NCI-H526 (cell line): ENCODE measurements at regions not wholly inside any gene's neighbourhood (a gene's known extent, or its start where the extent isn't known, plus 50 kb on each side); places are given as distances from the start of the nearest gene placed in this dataset.

Experiments used
- DNase-seq, 2 experiments: peaks; one replicate each; lab custom pipeline; 2025; lab: John Stamatoyannopoulos, UW

- DNase-seq = no peak
Measured at GRCh38 chr2:223226264-223226663, 174.3 kb downstream of the KCNE4 start.

GRCh38 chr2:223227338-223227737 is 175.3 kb downstream of the KCNE4 start:
- DNase-seq = no peak

GRCh38 chr2:223228871-223229270 is 176.9 kb downstream of the KCNE4 start:
- no peak for DNase-seq

- DNase-seq = no peak
Measured at GRCh38 chr2:223230352-223230751, 178.4 kb downstream of the KCNE4 start.

- DNase-seq = no peak
Measured at GRCh38 chr2:223232285-223232684, 180.3 kb downstream of the KCNE4 start.

GRCh38 chr2:223232896-223233295 is 180.9 kb downstream of the KCNE4 start:
- no peak for DNase-seq

GRCh38 chr2:223235986-223236385 is 184.0 kb downstream of the KCNE4 start:
- DNase-seq = no peak

GRCh38 chr2:223238301-223238700 is 186.3 kb downstream of the KCNE4 start:
- no peak for DNase-seq

- no peak for DNase-seq
Measured at GRCh38 chr2:223243233-223243632, 191.2 kb downstream of the KCNE4 start.

GRCh38 chr2:223247136-223247535 is 195.1 kb downstream of the KCNE4 start:
- peak in 1 of 2 experiments; percentile 43 for DNase-seq

GRCh38 chr2:223251656-223252229 is 199.8 kb downstream of the KCNE4 start:
- DNase-seq = no peak

- DNase-seq = no peak
Measured at GRCh38 chr2:223260681-223261080, 208.7 kb downstream of the KCNE4 start.

GRCh38 chr2:223262946-223263345 is 211.0 kb downstream of the KCNE4 start:
- DNase-seq = no peak

- DNase-seq = no peak
Measured at GRCh38 chr2:223264541-223265193, 212.7 kb downstream of the KCNE4 start.

GRCh38 chr2:223267160-223267951 is 215.4 kb downstream of the KCNE4 start:
- DNase-seq = no peak

- DNase-seq = no peak
Measured at GRCh38 chr2:223269386-223269785, 217.4 kb downstream of the KCNE4 start.

GRCh38 chr2:223270548-223270947 is 218.6 kb downstream of the KCNE4 start:
- DNase-seq = no peak

- no peak for DNase-seq
Measured at GRCh38 chr2:223273995-223274394, 222.0 kb downstream of the KCNE4 start.

- no peak for DNase-seq
Measured at GRCh38 chr2:223282221-223282620, 230.2 kb downstream of the KCNE4 start.

- DNase-seq = no peak
Measured at GRCh38 chr2:223283329-223283728, 231.3 kb downstream of the KCNE4 start.

- DNase-seq = no peak
Measured at GRCh38 chr2:223283771-223284170, 231.8 kb downstream of the KCNE4 start.

- no peak for DNase-seq
Measured at GRCh38 chr2:223285370-223286265, 233.6 kb downstream of the KCNE4 start.
